Neural progenitor cell (in vitro differentiated cells): ENCODE measurements at regions not wholly inside any gene's neighbourhood (a gene's known extent, or its start where the extent isn't known, plus 50 kb on each side); places are given as distances from the start of the nearest gene placed in this dataset.

Experiments
- DNase-seq: peaks from one replicate; pipeline ENCODE4 v3.0.0-alpha.2; 2016; ENCODE audit warnings: low spot score
- H2AFZ ChIP-seq: fragments of 200-600 bp; sonication (generic); replicated peaks from 2 replicates; pipeline ENCODE4 v1.6.1; 2016; ENCODE audit warnings: antibody characterized with exemption
- H3F3A ChIP-seq: fragments of 200-600 bp; sonication (generic); 2 replicates; pipeline ENCODE4 v1.6.1; 2016; ENCODE audit warnings: antibody characterized with exemption, low read depth
- H3K27ac ChIP-seq: fragments of 200-600 bp; sonication (generic); 2 replicates; pipeline ENCODE4 v1.5.1; 2016; ENCODE audit warnings: mild to moderate bottlenecking
- H3K27me3 ChIP-seq: fragments of 200-600 bp; sonication (generic); 2 replicates; pipeline ENCODE4 v1.6.1; 2016; ENCODE audit warnings: mild to moderate bottlenecking, moderate library complexity
- H3K36me3 ChIP-seq: fragments of 200-600 bp; sonication (generic); 2 replicates; pipeline ENCODE4 v1.5.1; 2016
- H3K4me1 ChIP-seq: fragments of 200-600 bp; sonication (generic); 2 replicates; pipeline ENCODE4 v1.6.1; 2016; ENCODE audit warnings: mixed run types
- H3K4me2 ChIP-seq: fragments of 200-600 bp; sonication (generic); 2 replicates; pipeline ENCODE4 v1.6.1; 2016
- H3K4me3 ChIP-seq: fragments of 200-600 bp; sonication (generic); 2 replicates; pipeline ENCODE4 v1.5.1; 2016
- H3K79me2 ChIP-seq: fragments of 200-600 bp; sonication (generic); 2 replicates; pipeline ENCODE4 v1.6.1; 2016; ENCODE audit warnings: low read depth
- H3K9ac ChIP-seq: fragments of 200-600 bp; sonication (generic); 2 replicates; pipeline ENCODE4 v1.6.1; 2016
- H3K9me3 ChIP-seq: fragments of 200-600 bp; sonication (generic); 2 replicates; pipeline ENCODE4 v1.5.1; 2016; ENCODE audit warnings: low read depth
- H4K20me1 ChIP-seq: fragments of 200-600 bp; sonication (generic); 2 replicates; pipeline ENCODE4 v1.6.1; 2016; ENCODE audit warnings: low read depth
- H3K27ac Mint-ChIP-seq: 3 replicates; pipeline ENCODE4 v1.8.0; 2021; ENCODE audit warnings: mixed read lengths
- H3K27me3 Mint-ChIP-seq: 2 replicates; pipeline ENCODE4 v1.8.0; 2022; ENCODE audit warnings: low read depth, mild to moderate bottlenecking, inconsistent platforms, moderate library complexity, mixed read lengths; ENCODE audit not compliant: insufficient read depth
- H3K36me3 Mint-ChIP-seq: 3 replicates; pipeline ENCODE4 v1.8.0; 2021; ENCODE audit warnings: mixed read lengths
- H3K4me1 Mint-ChIP-seq: 3 replicates; pipeline ENCODE4 v1.8.0; 2021; ENCODE audit warnings: mixed read lengths
- H3K4me3 Mint-ChIP-seq: 3 replicates; pipeline ENCODE4 v1.8.0; 2021; ENCODE audit warnings: mild to moderate bottlenecking, moderate library complexity, mixed read lengths
- H3K9me3 Mint-ChIP-seq: 3 replicates; pipeline ENCODE4 v1.8.0; 2020; ENCODE audit warnings: mixed read lengths
- CTCF ChIP-seq: fragments of 200-600 bp; sonication (generic); IDR thresholded peaks from 2 replicates; pipeline ENCODE4 v1.5.1; 2017; ENCODE audit warnings: antibody characterized with exemption, mild to moderate bottlenecking
- EZH2 ChIP-seq: fragments of 200-600 bp; sonication (generic); IDR thresholded peaks from 2 replicates; pipeline ENCODE4 v1.6.1; 2017; ENCODE audit warnings: antibody characterized with exemption, mild to moderate bottlenecking, moderate library complexity
- EZH2phosphoT487 ChIP-seq: fragments of 200-600 bp; sonication (generic); IDR thresholded peaks from 2 replicates; pipeline ENCODE4 v1.6.1; 2017; ENCODE audit warnings: antibody characterized with exemption

GRCh38 chr1:71210718-71211117 is 129.9 kb upstream of the ZRANB2 start:
- H3K27me3 Mint-ChIP-seq = no peaks in the 10 kb centered on the region
- no peak for DNase-seq
- no peak overlapping the region for H3K27ac Mint-ChIP-seq
- no peaks in the 10 kb centered on the region for H3K9me3 ChIP-seq
- no peak overlapping the region for H3K4me2 ChIP-seq
- H3K4me1 ChIP-seq = no peaks in the 10 kb centered on the region
- H3K4me3 Mint-ChIP-seq = no peak overlapping the region
- no peak overlapping the region for H3K4me3 ChIP-seq
- H3K36me3 ChIP-seq = no peaks in the 10 kb centered on the region
- H3K9me3 Mint-ChIP-seq = no peaks in the 10 kb centered on the region
- no peaks in the 10 kb centered on the region for H3K4me1 Mint-ChIP-seq
- TF ChIP-seq CTCF (no peak), EZH2 (no peak)
- H3K36me3 Mint-ChIP-seq = no peaks in the 10 kb centered on the region
- no peak overlapping the region for H2AFZ ChIP-seq
- no peaks in the 10 kb centered on the region for H3K27me3 ChIP-seq
- no peak overlapping the region for H3K27ac ChIP-seq
- no peaks in the 10 kb centered on the region for H3F3A ChIP-seq
- H4K20me1 ChIP-seq = no peaks in the 10 kb centered on the region
- no peaks in the 10 kb centered on the region for H3K79me2 ChIP-seq
- H3K9ac ChIP-seq = no peak overlapping the region

- Mint-ChIP-seq H3K4me1 (no peaks in the 10 kb centered on the region), H3K27me3 (peaks cover 2% of the 10 kb centered on the region), H3K36me3 (no peaks in the 10 kb centered on the region), H3K9me3 (no peaks in the 10 kb centered on the region), H3K27ac (no peak overlapping the region), H3K4me3 (no peak overlapping the region)
- Histone ChIP-seq H3K9ac (no peak overlapping the region), H3K4me1 (no peaks in the 10 kb centered on the region), H3K79me2 (no peaks in the 10 kb centered on the region), H3K27ac (no peak overlapping the region), H4K20me1 (no peaks in the 10 kb centered on the region), H3K4me2 (no peak overlapping the region), H3K27me3 (no peaks in the 10 kb centered on the region), H2AFZ (no peak overlapping the region), H3K36me3 (no peaks in the 10 kb centered on the region), H3K4me3 (no peak overlapping the region), H3F3A (no peaks in the 10 kb centered on the region), H3K9me3 (no peaks in the 10 kb centered on the region)
- TF ChIP-seq CTCF (no peak), EZH2 (no peak), EZH2phosphoT487 (no peak)
- DNase-seq = no peak
Measured at GRCh38 chr1:71203241-71203640, 122.4 kb upstream of the ZRANB2 start.

GRCh38 chr1:71200503-71200902 is 119.7 kb upstream of the ZRANB2 start:
- Histone ChIP-seq H3K4me3 (no peak overlapping the region), H3K9ac (no peak overlapping the region)

More at GRCh38 chr1:71200503-71200902, 119.7 kb upstream of the ZRANB2 start:
- H3K4me1 Mint-ChIP-seq = no peaks in the 10 kb centered on the region
- no peak overlapping the region for H3K4me2 ChIP-seq
- no peak overlapping the region for H3K4me3 Mint-ChIP-seq
- no peak for DNase-seq
- no peaks in the 10 kb centered on the region for H3K27me3 ChIP-seq
- H3F3A ChIP-seq = no peaks in the 10 kb centered on the region
- no peaks in the 10 kb centered on the region for H3K36me3 ChIP-seq
- H3K27ac ChIP-seq = no peak overlapping the region
- H3K9me3 Mint-ChIP-seq = no peaks in the 10 kb centered on the region
- no peak overlapping the region for H2AFZ ChIP-seq
- H3K79me2 ChIP-seq = no peaks in the 10 kb centered on the region
- no peaks in the 10 kb centered on the region for H4K20me1 ChIP-seq
- peaks cover 2% of the 10 kb centered on the region for H3K27me3 Mint-ChIP-seq
- H3K36me3 Mint-ChIP-seq = no peaks in the 10 kb centered on the region
- H3K9me3 ChIP-seq = no peaks in the 10 kb centered on the region
- H3K4me1 ChIP-seq = no peaks in the 10 kb centered on the region
- no peak for TF ChIP-seq CTCF
- no peak for TF ChIP-seq EZH2phosphoT487
- no peak for TF ChIP-seq EZH2
- no peak overlapping the region for H3K27ac Mint-ChIP-seq
